Neural progenitor cell (in vitro differentiated cells): ENCODE measurements at regions not wholly inside any gene's neighbourhood (a gene's known extent, or its start where the extent isn't known, plus 50 kb on each side); places are given as distances from the start of the nearest gene placed in this dataset.

ENCODE experiments used
- EZH2 ChIP-seq: fragments of 200-600 bp; sonication (generic); IDR thresholded peaks from 2 replicates; pipeline ENCODE4 v1.6.1; 2017; ENCODE audit warnings: antibody characterized with exemption, mild to moderate bottlenecking, moderate library complexity
- EZH2phosphoT487 ChIP-seq: fragments of 200-600 bp; sonication (generic); IDR thresholded peaks from 2 replicates; pipeline ENCODE4 v1.6.1; 2017; ENCODE audit warnings: antibody characterized with exemption

GRCh38 chr2:40033781-40034180, 254.7 kb upstream of the THUMPD2 start:
- TF ChIP-seq EZH2phosphoT487: no peak
- TF ChIP-seq EZH2: no peak
